H1 (cell line): ENCODE measurements at regions not wholly inside any gene's neighbourhood (a gene's known extent, or its start where the extent isn't known, plus 50 kb on each side); places are given as distances from the start of the nearest gene placed in this dataset.

Experiments
- CTCF ChIA-PET: fragments of 300-600 bp; sonication (Branson Sonifier 250); formaldehyde crosslinking; loops from one replicate; lab custom pipeline; 2021; ENCODE audit not compliant: partially characterized antibody; lab: Charles Lee
- POLR2A ChIA-PET: fragments of 300-600 bp; sonication (Branson Sonifier 250); formaldehyde crosslinking; loops from one replicate; lab custom pipeline; 2021; ENCODE audit warnings: inconsistent platforms; ENCODE audit not compliant: partially characterized antibody; lab: Charles Lee
- DNase-seq, 2 experiments: peaks; one replicate each; pipeline versions ENCODE4 v3.0.0 to v3.0.0-alpha.2; 2010 to 2022; ENCODE audit warnings: low spot score in 2 of 2, low read depth in 1 of 2, mixed read lengths in 1 of 2
- FAIRE-seq: peaks from 2 replicates; lab custom pipeline; 2011; peaks lifted over from hg19 to GRCh38; lab: Jason Lieb, UNC
- H2AFZ ChIP-seq: 2 replicates; pipeline ENCODE4 v1.8.1; 2012; ENCODE audit warnings: low read length, inconsistent platforms
- H2AK5ac ChIP-seq: 2 replicates; pipeline ENCODE4 v1.6.1; 2013; ENCODE audit warnings: low read depth, low read length
- H2BK120ac ChIP-seq: replicated peaks from 2 replicates; pipeline ENCODE3; 2013; ENCODE audit warnings: low read depth, low read length, inconsistent platforms
- H2BK12ac ChIP-seq: 2 replicates; pipeline ENCODE4 v1.6.1; 2013; ENCODE audit warnings: low read depth, low read length
- H2BK15ac ChIP-seq: 2 replicates; pipeline ENCODE4 v1.6.1; 2013; ENCODE audit warnings: low read length
- H2BK20ac ChIP-seq: 2 replicates; pipeline ENCODE4 v1.6.1; 2013; ENCODE audit warnings: low read length
- H2BK5ac ChIP-seq: 2 replicates; pipeline ENCODE4 v1.6.1; 2013; ENCODE audit warnings: low read depth, low read length
- H3K14ac ChIP-seq: 2 replicates; pipeline ENCODE4 v1.6.1; 2013; ENCODE audit warnings: inconsistent platforms; ENCODE audit not compliant: insufficient read length
- H3K18ac ChIP-seq: 2 replicates; pipeline ENCODE4 v1.6.1; 2013; ENCODE audit warnings: low read length; ENCODE audit errors: extremely low read depth
- H3K23ac ChIP-seq: 2 replicates; pipeline ENCODE4 v1.6.1; 2013; ENCODE audit warnings: inconsistent platforms; ENCODE audit not compliant: insufficient read length
- H3K23me2 ChIP-seq: 2 replicates; pipeline ENCODE4 v1.6.1; 2013; ENCODE audit warnings: low read depth, low read length
- H3K27ac ChIP-seq: 2 replicates; pipeline ENCODE4 v1.6.1; 2011; ENCODE audit warnings: low read depth, low read length, inconsistent platforms
- H3K27me3 ChIP-seq, 4 experiments: replicated peaks in 1 of 4; 1 replicate in 1 of 4; 2 replicates in 3 of 4; pipeline versions ENCODE4 v1.6.1 to v1.8.1; 2011 to 2013; ENCODE audit warnings: low read length in 3 of 4, mild to moderate bottlenecking in 3 of 4, inconsistent platforms in 2 of 4, mixed read lengths in 2 of 4, moderate library complexity in 1 of 4; ENCODE audit not compliant: control insufficient read depth in 3 of 4, insufficient read depth in 3 of 4; ENCODE audit errors: extremely low read depth in 1 of 4
- H3K36me3 ChIP-seq, 4 experiments: 2 replicates each; pipeline versions ENCODE4 v1.6.1 to v1.8.1; 2011 to 2013; ENCODE audit warnings: mild to moderate bottlenecking in 4 of 4, low read length in 3 of 4, moderate library complexity in 2 of 4, control low read depth in 1 of 4, inconsistent platforms in 1 of 4; ENCODE audit not compliant: insufficient read depth in 4 of 4, control insufficient read depth in 2 of 4
- H3K4ac ChIP-seq: replicated peaks from 2 replicates; pipeline ENCODE3; 2013; ENCODE audit warnings: low read length, low read depth, mixed read lengths, inconsistent platforms; ENCODE audit not compliant: insufficient read length
- H3K4me1 ChIP-seq, 4 experiments: replicated peaks in 1 of 4; 1 replicate in 1 of 4; 2 replicates in 3 of 4; pipeline versions ENCODE4 v1.6.1 to v1.8.1; 2011 to 2013; ENCODE audit warnings: low read length in 3 of 4, inconsistent platforms in 2 of 4, mixed read lengths in 1 of 4; ENCODE audit not compliant: insufficient read depth in 4 of 4, control insufficient read depth in 3 of 4
- H3K4me2 ChIP-seq, 2 experiments: 2 replicates each; pipeline versions ENCODE4 v1.6.1 to v1.8.1; 2011 to 2013; ENCODE audit warnings: low read depth in 2 of 2, low read length in 2 of 2, control low read depth in 1 of 2, inconsistent platforms in 1 of 2, mild to moderate bottlenecking in 1 of 2; ENCODE audit not compliant: insufficient read depth in 1 of 2
- H3K4me3 ChIP-seq, 4 experiments: fragments of 200-600, 300-600 bp in 1 of 4; sonication (generic), shearing (Covaris generic), sonication (Bioruptor Twin) in 1 of 4; 2 replicates each; pipeline versions ENCODE4 v1.5.1 to v1.8.1; 2011 to 2016; ENCODE audit warnings: low read length in 4 of 4, low read depth in 3 of 4, control low read depth in 2 of 4, inconsistent platforms in 2 of 4, mild to moderate bottlenecking in 2 of 4, mixed read lengths in 1 of 4, moderate library complexity in 1 of 4; ENCODE audit not compliant: insufficient read depth in 2 of 4; ENCODE audit errors: extremely low read depth in 1 of 4
- H3K56ac ChIP-seq: replicated peaks from 2 replicates; pipeline ENCODE3; 2013; ENCODE audit warnings: low read depth, mild to moderate bottlenecking, mixed read lengths, low read length, inconsistent platforms; ENCODE audit not compliant: insufficient read length
- H3K79me1 ChIP-seq: 2 replicates; pipeline ENCODE4 v1.6.1; 2013; ENCODE audit warnings: low read depth, low read length, control low read depth
- H3K79me2 ChIP-seq, 2 experiments: 2 replicates each; pipeline versions ENCODE4 v1.6.1 to v1.8.1; 2012 to 2013; ENCODE audit warnings: low read length in 2 of 2, mild to moderate bottlenecking in 2 of 2, inconsistent platforms in 1 of 2; ENCODE audit not compliant: insufficient read depth in 2 of 2, control insufficient read depth in 1 of 2
- H3K9ac ChIP-seq, 4 experiments: replicated peaks in 1 of 4; 1 replicate in 1 of 4; 2 replicates in 3 of 4; pipeline versions ENCODE4 v1.6.1 to v1.8.1; 2011 to 2013; ENCODE audit warnings: low read depth in 3 of 4, low read length in 3 of 4, control low read depth in 2 of 4, mild to moderate bottlenecking in 2 of 4, moderate library complexity in 2 of 4, inconsistent platforms in 1 of 4; ENCODE audit errors: extremely low read depth in 1 of 4
- H3K9me3 ChIP-seq, 2 experiments: 2 replicates each; pipeline versions ENCODE4 v1.6.1 to v1.8.1; 2012 to 2013; ENCODE audit warnings: mild to moderate bottlenecking in 2 of 2, moderate library complexity in 2 of 2, control low read depth in 1 of 2, inconsistent platforms in 1 of 2, low read depth in 1 of 2, low read length in 1 of 2, mixed read lengths in 1 of 2; ENCODE audit not compliant: insufficient read depth in 2 of 2
- H4K20me1 ChIP-seq, 2 experiments: replicated peaks in 1 of 2; 2 replicates each; pipeline versions ENCODE3 to v1.8.1; 2011 to 2013; ENCODE audit warnings: inconsistent platforms in 2 of 2, low read length in 2 of 2, mild to moderate bottlenecking in 1 of 2; ENCODE audit not compliant: insufficient read depth in 2 of 2, control insufficient read depth in 1 of 2
- H4K5ac ChIP-seq: 2 replicates; pipeline ENCODE4 v1.6.1; 2013; ENCODE audit warnings: low read length, low read depth, mixed read lengths, inconsistent platforms; ENCODE audit not compliant: insufficient read length
- H4K8ac ChIP-seq: 2 replicates; pipeline ENCODE4 v1.8.0; 2013; ENCODE audit warnings: mild to moderate bottlenecking, moderate library complexity, low read length, inconsistent platforms; ENCODE audit not compliant: insufficient read depth; ENCODE audit errors: extremely low read depth
- H4K91ac ChIP-seq: replicated peaks from 2 replicates; pipeline ENCODE3; 2013; ENCODE audit warnings: low read length, mixed read lengths, inconsistent platforms; ENCODE audit not compliant: insufficient read length
- CHD2 ChIP-seq: IDR thresholded peaks from 2 replicates; pipeline ENCODE4 v1.6.1; 2012; ENCODE audit warnings: low read length, improper control_type of control experiment
- CTCF ChIP-seq, 3 experiments: IDR thresholded peaks; 1 replicate in 2 of 3; 2 replicates in 1 of 3; pipeline versions ENCODE4 v1.5.1 to v1.6.1; 2011; ENCODE audit warnings: low read length in 3 of 3, mild to moderate bottlenecking in 3 of 3, inconsistent platforms in 2 of 3, low read depth in 1 of 3, moderate library complexity in 1 of 3; ENCODE audit not compliant: insufficient read depth in 1 of 3; ENCODE audit errors: control extremely low read depth in 1 of 3
- EZH2 ChIP-seq: fragments of 200-600 bp; sonication (generic); IDR thresholded peaks from 2 replicates; pipeline ENCODE4 v1.7.1; 2012; ENCODE audit warnings: low read depth, mild to moderate bottlenecking, moderate library complexity, low read length, inconsistent platforms; ENCODE audit not compliant: severe bottlenecking
- FOSL1 ChIP-seq: IDR thresholded peaks from 2 replicates; pipeline ENCODE4 v1.6.1; 2011; ENCODE audit warnings: mild to moderate bottlenecking, low read depth, low read length, moderate library complexity; ENCODE audit not compliant: insufficient read depth
- KDM1A ChIP-seq: fragments of 200-600, 300-600 bp; sonication (generic); IDR thresholded peaks from 2 replicates; pipeline ENCODE4 v1.7.1; 2016; ENCODE audit warnings: mild to moderate bottlenecking, low read length, borderline replicate concordance
- KDM4A ChIP-seq: IDR thresholded peaks from one replicate; pipeline ENCODE4 v1.7.1; 2012; ENCODE audit warnings: low read depth, mild to moderate bottlenecking, moderate library complexity, low read length, inconsistent platforms; ENCODE audit not compliant: severe bottlenecking
- NANOG ChIP-seq: IDR thresholded peaks from 2 replicates; pipeline ENCODE4 v1.6.1; 2011; ENCODE audit warnings: low read length, low read depth, mild to moderate bottlenecking, inconsistent platforms; ENCODE audit not compliant: insufficient read depth, poor library complexity, severe bottlenecking
- NRF1 ChIP-seq: IDR thresholded peaks from 2 replicates; pipeline ENCODE4 v1.6.1; 2011; ENCODE audit warnings: mild to moderate bottlenecking, low read depth, low read length, improper control_type of control experiment
- POU5F1 ChIP-seq: IDR thresholded peaks from 2 replicates; pipeline ENCODE4 v1.6.1; 2011; ENCODE audit warnings: low read depth, mild to moderate bottlenecking, low read length, moderate library complexity
- RAD21 ChIP-seq, 2 experiments: IDR thresholded peaks in 1 of 2; conservative IDR thresholded peaks in 1 of 2; 2 replicates each; pipeline ENCODE4 v1.6.1; 2011; ENCODE audit warnings: low read depth in 2 of 2, low read length in 2 of 2, improper control_type of control experiment in 1 of 2, inconsistent platforms in 1 of 2, mild to moderate bottlenecking in 1 of 2, moderate library complexity in 1 of 2
- SAP30 ChIP-seq: fragments of 300-600 bp; sonication (generic); IDR thresholded peaks from 2 replicates; pipeline ENCODE4 v1.7.1; 2012; ENCODE audit warnings: low read length, moderate library complexity, mild to moderate bottlenecking, inconsistent platforms; ENCODE audit not compliant: insufficient read depth, insufficient replicate concordance
- SIRT6 ChIP-seq: IDR thresholded peaks from one replicate; pipeline ENCODE4 v1.7.1; 2012; ENCODE audit warnings: low read length, inconsistent platforms
- WGBS, 2 experiments: shearing (Covaris generic) in 1 of 2; methylation state at CpG; one replicate each; pipeline versions ENCODE4 v1.1.6 to v1.1.7; 2013 to 2015; ENCODE audit warnings: low lambda C conversion rate in 2 of 2, mixed read lengths in 2 of 2, inconsistent platforms in 1 of 2, low coverage in 1 of 2, missing lambda C conversion rate in 1 of 2; ENCODE audit not compliant: insufficient replicate concordance in 2 of 2, insufficient coverage in 1 of 2, insufficient read length in 1 of 2; ENCODE audit errors: extremely low coverage in 1 of 2, missing lambda C conversion rate in 1 of 2; 5-methylcytosine and 5-hydroxymethylcytosine counted together

- 95% methylated on average over 5 of the region's 5 CpGs; no CpG with 5 or more reads in 1 of the 2 experiments for WGBS, 2 experiments
- H3K27ac ChIP-seq = no peak overlapping the region
- H2BK15ac ChIP-seq = no peak overlapping the region
- no peaks in the 10 kb centered on the region for H4K20me1 ChIP-seq
- no peak overlapping the region for H2BK120ac ChIP-seq
- no peak overlapping the region for H2BK20ac ChIP-seq
- H2AK5ac ChIP-seq = no peak overlapping the region
- no peak overlapping the region for H3K56ac ChIP-seq
- FAIRE-seq = no peak
- ChIA-PET CTCF (no interaction called here), POLR2A (no interaction called here)
- H2BK5ac ChIP-seq = no peak overlapping the region
- no peak overlapping the region for H3K14ac ChIP-seq
- no peak overlapping the region for H3K4me3 ChIP-seq
- no peak overlapping the region for H3K4ac ChIP-seq
- no peaks in the 10 kb centered on the region for H3K4me1 ChIP-seq
- H3K79me1 ChIP-seq = no peaks in the 10 kb centered on the region
- H4K91ac ChIP-seq = no peak overlapping the region
- H3K23ac ChIP-seq = no peak overlapping the region
- no peak overlapping the region for H4K5ac ChIP-seq
- no peak overlapping the region for H2AFZ ChIP-seq
- H3K9ac ChIP-seq = no peak overlapping the region
- H3K27me3 ChIP-seq = no peaks in the 10 kb centered on the region
- no peaks in the 10 kb centered on the region for H3K36me3 ChIP-seq
- H3K9me3 ChIP-seq = no peaks in the 10 kb centered on the region
- H3K18ac ChIP-seq = no peak overlapping the region
- H4K8ac ChIP-seq = no peak overlapping the region
- no peaks in the 10 kb centered on the region for H3K23me2 ChIP-seq
- no peak overlapping the region for H3K4me2 ChIP-seq
- no peak overlapping the region for H2BK12ac ChIP-seq
- DNase-seq = no peak
- H3K79me2 ChIP-seq = no peaks in the 10 kb centered on the region
- TF ChIP-seq KDM4A = no peak
- TF ChIP-seq KDM1A = no peak
- TF ChIP-seq NRF1 = no peak
- TF ChIP-seq EZH2 = no peak
- TF ChIP-seq SAP30 = no peak
- no peak for TF ChIP-seq FOSL1
- no peak for TF ChIP-seq POU5F1
- TF ChIP-seq CHD2 = no peak
- TF ChIP-seq SIRT6 = no peak
- no peak for TF ChIP-seq RAD21 (IDR thresholded peaks at IDR 0.05 in 1 of 2, conservative IDR thresholded peaks at IDR 0.05 in 1 of 2; ENCODE audit: low read depth in 2 of 2, low read length in 2 of 2)
- no peak for TF ChIP-seq CTCF (IDR thresholded peaks at IDR 0.05; ENCODE audit: control extremely low read depth in 1 of 3, insufficient read depth in 1 of 3, low read depth in 1 of 3, low read length in 3 of 3)
- no peak for TF ChIP-seq NANOG
Observed at GRCh38 chr16:64398793-64399192, 723.1 kb downstream of the CDH11 start.
